Natural killer cell (primary cell): ENCODE measurements at regions not wholly inside any gene's neighbourhood (a gene's known extent, or its start where the extent isn't known, plus 50 kb on each side); places are given as distances from the start of the nearest gene placed in this dataset.

Experiments
- ATAC-seq, 3 donors: fragments of 150-1000 bp in 2 of 3; fragments of 200-7000 bp in 1 of 3; cut with Tn5 transposase; 1 replicate in 1 of 3; 2 replicates in 2 of 3; pipeline ENCODE4 v1.10.0; 2021; ENCODE audit warnings: mild to moderate bottlenecking in 2 of 3, moderate library complexity in 2 of 3
- DNase-seq, 2 donors: peaks; one replicate each; pipeline versions ENCODE4 v3.0.0 to v3.0.0-alpha.2; 2013 to 2021; ENCODE audit warnings: mixed read lengths in 1 of 2
- H3K27ac ChIP-seq: one replicate; pipeline ENCODE4 v1.5.1; 2013; ENCODE audit warnings: mild to moderate bottlenecking, low read length
- H3K27me3 ChIP-seq: one replicate; pipeline ENCODE4 v1.6.1; 2013; ENCODE audit warnings: low read length; ENCODE audit not compliant: control insufficient read depth, insufficient read depth
- H3K36me3 ChIP-seq: one replicate; pipeline ENCODE4 v1.6.1; 2013; ENCODE audit warnings: low read length; ENCODE audit not compliant: control insufficient read depth, insufficient read depth
- H3K4me1 ChIP-seq: one replicate; pipeline ENCODE4 v1.6.1; 2013; ENCODE audit warnings: low read length; ENCODE audit not compliant: control insufficient read depth, insufficient read depth
- H3K4me3 ChIP-seq: one replicate; pipeline ENCODE4 v1.5.1; 2013; ENCODE audit warnings: low read length
- H3K9me3 ChIP-seq: one replicate; pipeline ENCODE4 v1.6.1; 2013; ENCODE audit warnings: low read length; ENCODE audit not compliant: control insufficient read depth, insufficient read depth
- H3K27ac Mint-ChIP-seq, 2 donors: one replicate each; pipeline ENCODE4 v1.8.0; 2022; ENCODE audit warnings: mild to moderate bottlenecking in 2 of 2, mixed read lengths in 2 of 2, moderate library complexity in 1 of 2
- H3K27me3 Mint-ChIP-seq, 2 donors: one replicate each; pipeline ENCODE4 v1.8.0; 2022; ENCODE audit warnings: low read depth in 2 of 2, mixed read lengths in 2 of 2
- H3K36me3 Mint-ChIP-seq: one replicate; pipeline ENCODE4 v1.8.0; 2022; ENCODE audit warnings: mixed read lengths
- H3K4me1 Mint-ChIP-seq, 2 donors: one replicate each; pipeline ENCODE4 v1.8.0; 2022; ENCODE audit warnings: mixed read lengths in 2 of 2
- H3K4me3 Mint-ChIP-seq: one replicate; pipeline ENCODE4 v1.8.0; 2022; ENCODE audit warnings: mild to moderate bottlenecking, moderate library complexity, mixed read lengths
- H3K9me3 Mint-ChIP-seq, 2 donors: one replicate each; pipeline ENCODE4 v1.8.0; 2022; ENCODE audit warnings: mixed read lengths in 2 of 2
- WGBS: methylation state at CpG from one replicate; pipeline ENCODE4 v1.1.7; 2013; ENCODE audit warnings: missing lambda C conversion rate; ENCODE audit not compliant: insufficient coverage; 5-methylcytosine and 5-hydroxymethylcytosine counted together
- intact Hi-C: fragments of 100-400 bp; cut with micrococcal nuclease; formaldehyde crosslinking; loops from one replicate; pipeline ENCODE4 v1.14.2; 2022
- TF ChIP-seq, protein P1 (sequence below): fragments of 200-600 bp; IDR thresholded peaks from one replicate; pipeline ENCODE4 v1.8.0; 2022; ENCODE audit warnings: antibody characterized with exemption

DNA sequence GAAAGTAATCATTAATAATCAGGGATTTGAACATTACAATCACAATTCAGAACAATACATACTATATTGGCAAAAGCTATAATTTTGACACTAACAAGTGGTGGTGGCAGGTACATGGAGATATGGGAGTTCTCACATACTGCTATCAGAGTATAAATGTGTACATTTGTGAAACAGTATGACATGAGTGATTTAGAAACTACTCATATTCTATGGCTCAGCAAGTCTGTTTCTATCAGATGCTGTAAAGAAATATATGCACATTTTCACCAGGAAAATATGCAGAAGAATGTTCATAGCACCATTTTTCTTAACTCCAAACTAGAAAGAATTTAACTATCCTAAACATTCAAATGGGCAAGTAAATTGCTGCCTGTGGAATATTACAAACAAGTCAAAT is 620.0 kb downstream of the SH2D4B start:
- Mint-ChIP-seq H3K27ac (no peak overlapping the region), H3K4me1 (no peaks in the 10 kb centered on the region), H3K36me3 (no peaks in the 10 kb centered on the region), H3K4me3 (no peak overlapping the region), H3K9me3 (peaks cover 2 to 6% of the 10 kb centered on the region in 2 donors), H3K27me3 (no peaks in the 10 kb centered on the region)
- DNase-seq (no peak), ATAC-seq (no peak)
- no peak overlapping the region for H3K4me3 ChIP-seq
- H3K4me1 ChIP-seq: no peaks in the 10 kb centered on the region
- no peak overlapping the region for H3K27ac ChIP-seq
- H3K9me3 ChIP-seq: no peaks in the 10 kb centered on the region
- H3K36me3 ChIP-seq: no peaks in the 10 kb centered on the region
- no peaks in the 10 kb centered on the region for H3K27me3 ChIP-seq
- intact Hi-C loops: no loop called here
- TF ChIP-seq, protein P1, sequence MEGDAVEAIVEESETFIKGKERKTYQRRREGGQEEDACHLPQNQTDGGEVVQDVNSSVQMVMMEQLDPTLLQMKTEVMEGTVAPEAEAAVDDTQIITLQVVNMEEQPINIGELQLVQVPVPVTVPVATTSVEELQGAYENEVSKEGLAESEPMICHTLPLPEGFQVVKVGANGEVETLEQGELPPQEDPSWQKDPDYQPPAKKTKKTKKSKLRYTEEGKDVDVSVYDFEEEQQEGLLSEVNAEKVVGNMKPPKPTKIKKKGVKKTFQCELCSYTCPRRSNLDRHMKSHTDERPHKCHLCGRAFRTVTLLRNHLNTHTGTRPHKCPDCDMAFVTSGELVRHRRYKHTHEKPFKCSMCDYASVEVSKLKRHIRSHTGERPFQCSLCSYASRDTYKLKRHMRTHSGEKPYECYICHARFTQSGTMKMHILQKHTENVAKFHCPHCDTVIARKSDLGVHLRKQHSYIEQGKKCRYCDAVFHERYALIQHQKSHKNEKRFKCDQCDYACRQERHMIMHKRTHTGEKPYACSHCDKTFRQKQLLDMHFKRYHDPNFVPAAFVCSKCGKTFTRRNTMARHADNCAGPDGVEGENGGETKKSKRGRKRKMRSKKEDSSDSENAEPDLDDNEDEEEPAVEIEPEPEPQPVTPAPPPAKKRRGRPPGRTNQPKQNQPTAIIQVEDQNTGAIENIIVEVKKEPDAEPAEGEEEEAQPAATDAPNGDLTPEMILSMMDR: no peak

DNA sequence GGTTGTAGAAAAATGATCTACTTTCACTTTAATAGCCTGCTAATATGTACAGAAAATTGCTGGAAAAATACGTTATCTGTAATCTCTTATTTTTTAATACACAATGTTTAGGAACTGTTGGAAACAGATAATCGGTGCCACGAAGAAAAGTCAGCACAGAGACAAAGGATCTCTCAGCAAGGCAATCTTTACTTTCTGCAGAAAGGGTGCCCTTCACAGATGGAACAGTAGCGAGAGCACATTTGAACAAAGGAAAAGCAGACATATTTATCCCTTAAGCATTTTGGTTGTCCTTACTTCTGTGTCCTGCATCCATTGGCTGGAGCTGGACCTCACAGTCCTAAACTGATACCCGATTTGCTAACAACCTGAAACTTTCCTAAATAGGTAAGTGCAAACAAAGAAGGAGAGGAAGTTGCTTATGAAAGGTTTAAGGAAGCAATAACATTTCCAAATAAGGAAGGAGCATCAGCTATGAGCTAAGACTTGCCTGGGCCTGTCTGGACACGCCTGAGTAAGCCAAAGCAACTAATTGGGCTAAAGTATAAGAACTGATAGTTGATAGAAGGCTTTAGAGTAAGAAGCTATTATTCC is 640.0 kb downstream of the SH2D4B start:
- Mint-ChIP-seq H3K27me3 (no peaks in the 10 kb centered on the region), H3K36me3 (no peaks in the 10 kb centered on the region), H3K27ac (no peak overlapping the region), H3K9me3 (peaks cover 3 to 22% of the 10 kb centered on the region in 2 donors), H3K4me1 (no peaks in the 10 kb centered on the region), H3K4me3 (no peak overlapping the region)
- no peak overlapping the region for H3K27ac ChIP-seq
- no peak overlapping the region for H3K4me3 ChIP-seq
- H3K4me1 ChIP-seq: no peaks in the 10 kb centered on the region
- no peaks in the 10 kb centered on the region for H3K27me3 ChIP-seq
- no peak for ATAC-seq
- WGBS: 91% methylated on average over 6 of the region's 6 CpGs
- intact Hi-C loops: no loop called here
- no peaks in the 10 kb centered on the region for H3K36me3 ChIP-seq
- peaks cover 5% of the 10 kb centered on the region for H3K9me3 ChIP-seq
- TF ChIP-seq, protein P1: no peak
- DNase-seq: no peak

DNA sequence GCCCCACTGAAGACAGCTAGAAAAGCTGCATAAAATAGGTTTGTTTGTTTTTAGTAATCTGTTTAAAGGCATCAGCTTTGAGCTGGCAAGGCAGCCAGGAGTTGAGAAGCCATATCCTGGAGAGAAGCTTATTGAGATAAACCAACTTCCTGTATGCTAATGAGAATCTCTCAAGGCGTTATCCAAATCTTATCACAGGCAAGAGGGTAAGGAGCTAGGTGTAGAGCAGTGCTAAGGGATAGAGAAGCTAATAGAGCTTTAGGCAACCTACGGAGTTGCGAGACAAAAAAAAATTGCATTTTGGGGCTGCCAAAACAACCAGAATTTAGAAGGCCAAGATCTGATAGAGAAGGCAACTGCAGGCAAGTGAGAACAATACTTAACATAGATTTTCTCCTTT is 641.6 kb downstream of the SH2D4B start:
- TF ChIP-seq, protein P1: no peak
- H3K4me3 Mint-ChIP-seq: no peak overlapping the region
- H3K27ac ChIP-seq: no peak overlapping the region
- no peak for ATAC-seq
- peaks cover 8 to 18% of the 10 kb centered on the region in 2 donors for H3K9me3 Mint-ChIP-seq
- H3K4me3 ChIP-seq: no peak overlapping the region
- H3K4me1 ChIP-seq: no peaks in the 10 kb centered on the region
- intact Hi-C loops: no loop called here
- DNase-seq: no peak
- no peak overlapping the region for H3K27ac Mint-ChIP-seq
- peaks cover 5% of the 10 kb centered on the region for H3K9me3 ChIP-seq
- no peaks in the 10 kb centered on the region for H3K27me3 ChIP-seq
- H3K4me1 Mint-ChIP-seq: no peaks in the 10 kb centered on the region
- H3K27me3 Mint-ChIP-seq: no peaks in the 10 kb centered on the region
- H3K36me3 ChIP-seq: no peaks in the 10 kb centered on the region
- H3K36me3 Mint-ChIP-seq: no peaks in the 10 kb centered on the region
- WGBS: 74% methylated on average over 3 of the region's 3 CpGs

DNA sequence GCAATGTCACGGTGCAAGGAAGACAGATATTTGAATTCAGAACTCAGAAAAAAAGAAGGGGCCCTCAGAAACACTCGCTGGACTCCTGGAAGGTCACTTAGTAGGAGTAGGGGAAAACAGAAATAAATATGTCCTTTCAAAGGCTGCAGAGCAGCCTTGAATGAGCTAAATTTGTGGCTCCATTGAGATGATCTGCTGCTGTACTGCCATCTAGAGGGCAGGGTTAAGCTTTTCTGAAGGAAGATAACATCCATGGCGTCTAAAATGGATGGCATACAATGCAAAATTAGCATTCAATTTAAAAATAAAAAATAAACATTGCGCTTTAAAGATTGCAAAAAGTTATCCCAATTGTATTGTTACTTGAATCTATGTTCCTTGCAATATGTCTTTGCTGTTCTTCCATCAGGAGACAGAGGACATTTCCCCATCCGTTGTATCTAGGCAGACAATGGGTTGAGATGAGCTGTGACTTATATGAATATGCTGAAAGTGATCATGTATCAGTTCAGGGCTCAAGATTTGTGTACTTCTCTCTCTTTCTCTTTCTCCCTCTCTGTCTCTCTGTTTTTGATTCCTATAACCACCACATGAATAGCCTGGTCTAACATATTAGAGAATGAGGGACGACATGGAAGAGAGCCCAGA is 642.2 kb downstream of the SH2D4B start:
- peak in 1 of 2 donors; percentile 1 for DNase-seq
- 77% methylated on average over 5 of the region's 6 CpGs for WGBS
- Histone ChIP-seq H3K9me3 (peaks cover 5% of the 10 kb centered on the region), H3K36me3 (no peaks in the 10 kb centered on the region), H3K4me1 (no peaks in the 10 kb centered on the region), H3K27ac (no peak overlapping the region), H3K27me3 (no peaks in the 10 kb centered on the region), H3K4me3 (no peak overlapping the region)
- no peak for ATAC-seq
- Mint-ChIP-seq H3K36me3 (no peaks in the 10 kb centered on the region), H3K9me3 (peaks cover 9 to 18% of the 10 kb centered on the region in 2 donors), H3K4me3 (no peak overlapping the region), H3K27me3 (no peaks in the 10 kb centered on the region), H3K27ac (no peak overlapping the region), H3K4me1 (no peaks in the 10 kb centered on the region)
- TF ChIP-seq, protein P1: no peak
- intact Hi-C loops: no loop called here
